Endodermal cell (in vitro differentiated cells): ENCODE measurements at regions not wholly inside any gene's neighbourhood (a gene's known extent, or its start where the extent isn't known, plus 50 kb on each side); places are given as distances from the start of the nearest gene placed in this dataset.

ENCODE experiments used
- DNase-seq: peaks from one replicate; pipeline ENCODE4 v3.0.0-alpha.2; 2017
- H3K27ac ChIP-seq: 2 replicates; pipeline ENCODE4 v1.5.1; 2013; ENCODE audit warnings: mild to moderate bottlenecking, low read depth, low read length, moderate library complexity
- H3K27me3 ChIP-seq: 2 replicates; pipeline ENCODE4 v1.6.1; 2013; ENCODE audit warnings: mild to moderate bottlenecking, low read length, moderate library complexity; ENCODE audit not compliant: insufficient read depth, control insufficient read depth, poor library complexity, severe bottlenecking
- H3K36me3 ChIP-seq: 2 replicates; pipeline ENCODE4 v1.7.0; 2013; ENCODE audit warnings: mild to moderate bottlenecking, low read length, moderate library complexity; ENCODE audit not compliant: control insufficient read depth, insufficient read depth
- H3K4me1 ChIP-seq: one replicate; pipeline ENCODE4 v1.7.0; 2013; ENCODE audit warnings: low read length; ENCODE audit not compliant: control insufficient read depth, insufficient read depth
- H3K4me3 ChIP-seq: 2 replicates; pipeline ENCODE4 v1.5.1; 2013; ENCODE audit warnings: mild to moderate bottlenecking, low read length, moderate library complexity
- H3K9ac ChIP-seq: 2 replicates; pipeline ENCODE4 v1.6.1; 2013; ENCODE audit warnings: mild to moderate bottlenecking, low read length, moderate library complexity; ENCODE audit not compliant: poor library complexity, severe bottlenecking; ENCODE audit errors: extremely low read depth
- H3K9me3 ChIP-seq: 2 replicates; pipeline ENCODE4 v1.6.1; 2013; ENCODE audit warnings: mild to moderate bottlenecking, low read length, moderate library complexity; ENCODE audit not compliant: control insufficient read depth
- H3K27ac Mint-ChIP-seq: 2 replicates; pipeline ENCODE4 v1.8.0; 2020; ENCODE audit warnings: mixed read lengths
- H3K27me3 Mint-ChIP-seq: 2 replicates; pipeline ENCODE4 v1.8.0; 2021; ENCODE audit warnings: mild to moderate bottlenecking, mixed read lengths; ENCODE audit not compliant: insufficient read depth
- H3K36me3 Mint-ChIP-seq: 2 replicates; pipeline ENCODE4 v1.8.0; 2020; ENCODE audit warnings: low read depth, mixed read lengths
- H3K4me1 Mint-ChIP-seq: 2 replicates; pipeline ENCODE4 v1.8.0; 2020; ENCODE audit warnings: mixed read lengths
- H3K4me3 Mint-ChIP-seq: 2 replicates; pipeline ENCODE4 v1.8.0; 2020; ENCODE audit warnings: mild to moderate bottlenecking, moderate library complexity, mixed read lengths
- H3K9me3 Mint-ChIP-seq: 2 replicates; pipeline ENCODE4 v1.8.0; 2020; ENCODE audit warnings: mild to moderate bottlenecking, mixed read lengths
- CTCF ChIP-seq: fragments of 200-600 bp; sonication (generic); conservative IDR thresholded peaks from 2 replicates; pipeline ENCODE4 v1.5.0; 2021; ENCODE audit warnings: antibody characterized with exemption, mild to moderate bottlenecking
- WGBS, 2 experiments: methylation state at CpG; one replicate each; pipeline versions ENCODE4 v1.1.5 to v1.1.7; 2013; ENCODE audit warnings: missing lambda C conversion rate in 2 of 2, mixed read lengths in 1 of 2; ENCODE audit not compliant: insufficient coverage in 1 of 2, insufficient read length in 1 of 2; 5-methylcytosine and 5-hydroxymethylcytosine counted together

GRCh38 chr2:211159972-211160371, 603.6 kb downstream of the CPS1 start:
- no peak overlapping the region for H3K27ac Mint-ChIP-seq
- no peak for DNase-seq
- H3K36me3 ChIP-seq: no peaks in the 10 kb centered on the region
- no peak overlapping the region for H3K4me3 Mint-ChIP-seq
- H3K4me1 ChIP-seq: peaks cover 4% of the 10 kb centered on the region
- H3K4me1 Mint-ChIP-seq: peaks cover 6% of the 10 kb centered on the region
- no peak overlapping the region for H3K9ac ChIP-seq
- no peak overlapping the region for H3K4me3 ChIP-seq
- WGBS, 2 experiments: 94 to 96% methylated on average over 2 to 7 of the region's 7 CpGs
- no peak overlapping the region for H3K27ac ChIP-seq
- no peaks in the 10 kb centered on the region for H3K27me3 Mint-ChIP-seq
- H3K9me3 ChIP-seq: no peaks in the 10 kb centered on the region
- no peaks in the 10 kb centered on the region for H3K36me3 Mint-ChIP-seq
- no peaks in the 10 kb centered on the region for H3K27me3 ChIP-seq
- H3K9me3 Mint-ChIP-seq: no peaks in the 10 kb centered on the region
- no peak for TF ChIP-seq CTCF

- H3K4me3 Mint-ChIP-seq: no peak overlapping the region
- no peak for TF ChIP-seq CTCF
- no peaks in the 10 kb centered on the region for H3K9me3 ChIP-seq
- no peak overlapping the region for H3K27ac ChIP-seq
- no peak overlapping the region for H3K27ac Mint-ChIP-seq
- H3K4me3 ChIP-seq: no peak overlapping the region
- peaks cover 4% of the 10 kb centered on the region for H3K4me1 ChIP-seq
- H3K36me3 Mint-ChIP-seq: no peaks in the 10 kb centered on the region
- H3K9ac ChIP-seq: no peak overlapping the region
- H3K27me3 ChIP-seq: no peaks in the 10 kb centered on the region
- H3K36me3 ChIP-seq: no peaks in the 10 kb centered on the region
- no peaks in the 10 kb centered on the region for H3K27me3 Mint-ChIP-seq
- no peaks in the 10 kb centered on the region for H3K9me3 Mint-ChIP-seq
- no peak for DNase-seq
- 87 to 100% methylated on average over 3 to 5 of the region's 5 CpGs for WGBS, 2 experiments
- peaks cover 6% of the 10 kb centered on the region for H3K4me1 Mint-ChIP-seq
Observed at GRCh38 chr2:211161236-211161635, 604.8 kb downstream of the CPS1 start.

- no peak overlapping the region for H3K27ac ChIP-seq
- Mint-ChIP-seq H3K9me3 (no peaks in the 10 kb centered on the region), H3K27me3 (no peaks in the 10 kb centered on the region), H3K27ac (no peak overlapping the region), H3K4me3 (no peak overlapping the region), H3K4me1 (peaks cover 6% of the 10 kb centered on the region), H3K36me3 (no peaks in the 10 kb centered on the region)
- H3K4me1 ChIP-seq: peaks cover 4% of the 10 kb centered on the region
- H3K27me3 ChIP-seq: no peaks in the 10 kb centered on the region
- H3K36me3 ChIP-seq: no peaks in the 10 kb centered on the region
- no peak overlapping the region for H3K4me3 ChIP-seq
- H3K9me3 ChIP-seq: no peaks in the 10 kb centered on the region
- no peak overlapping the region for H3K9ac ChIP-seq
- no peak for DNase-seq
- no peak for TF ChIP-seq CTCF
- 91 to 100% methylated on average over 1 to 2 of the region's 3 CpGs for WGBS, 2 experiments
Observed at GRCh38 chr2:211162911-211163310, 606.5 kb downstream of the CPS1 start.
